ENCODE measurements at regions not wholly inside any gene's neighbourhood (a gene's known extent, or its start where the extent isn't known, plus 50 kb on each side); places are given as distances from the start of the nearest gene placed in this dataset.

DNA sequence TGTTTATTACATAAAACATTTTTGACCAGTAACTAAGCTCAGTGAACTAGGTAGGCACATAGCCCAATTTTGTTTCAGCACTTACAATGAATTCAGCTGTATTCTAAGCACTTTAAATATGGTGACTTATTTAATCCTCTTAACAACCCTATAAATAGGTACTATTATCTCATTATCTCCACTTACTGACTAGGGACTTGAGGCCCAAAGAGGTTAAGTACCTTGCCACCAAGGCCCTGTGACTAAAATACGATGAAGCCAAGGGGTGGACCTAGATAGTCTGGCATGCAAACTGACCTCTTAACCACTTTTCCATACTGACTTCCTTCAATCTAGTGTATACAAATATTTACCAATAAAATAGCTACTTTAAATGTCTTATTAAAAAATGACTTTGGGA, 266.4 kb downstream of the ZNF608 start:
- H3K27ac Mint-ChIP-seq: no peak overlapping the region
- no peaks in the 10 kb centered on the region for H3K9me3 Mint-ChIP-seq
- no peaks in the 10 kb centered on the region for H3K36me3 Mint-ChIP-seq
- no peaks in the 10 kb centered on the region for H3K4me1 Mint-ChIP-seq
- H3K4me3 Mint-ChIP-seq: no peak overlapping the region
- H3K27me3 Mint-ChIP-seq: no peaks in the 10 kb centered on the region

DNA sequence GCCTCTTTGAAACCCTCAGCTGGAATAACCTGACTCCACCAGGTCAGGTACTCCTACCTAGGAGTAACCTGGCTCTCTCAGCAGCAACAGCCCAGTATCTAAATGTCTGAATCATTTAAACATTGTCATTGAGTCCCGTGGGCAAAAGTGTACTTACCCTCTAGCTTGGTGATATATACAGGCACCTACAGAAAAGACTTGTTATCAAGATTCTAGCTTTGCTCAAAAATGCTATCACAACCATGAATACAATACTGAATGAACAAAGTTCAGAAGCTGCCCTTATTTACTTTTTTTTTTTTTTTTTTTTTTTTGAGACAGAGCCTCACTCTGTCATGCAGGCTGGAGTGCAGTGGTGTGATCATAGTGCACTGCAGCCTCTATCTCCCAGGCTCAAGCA, 268.2 kb downstream of the ZNF608 start:
- H3K4me3 Mint-ChIP-seq: no peak overlapping the region
- no peak overlapping the region for H3K27ac Mint-ChIP-seq
- H3K27me3 Mint-ChIP-seq: no peaks in the 10 kb centered on the region
- no peaks in the 10 kb centered on the region for H3K9me3 Mint-ChIP-seq
- no peaks in the 10 kb centered on the region for H3K4me1 Mint-ChIP-seq
- H3K36me3 Mint-ChIP-seq: no peaks in the 10 kb centered on the region

DNA sequence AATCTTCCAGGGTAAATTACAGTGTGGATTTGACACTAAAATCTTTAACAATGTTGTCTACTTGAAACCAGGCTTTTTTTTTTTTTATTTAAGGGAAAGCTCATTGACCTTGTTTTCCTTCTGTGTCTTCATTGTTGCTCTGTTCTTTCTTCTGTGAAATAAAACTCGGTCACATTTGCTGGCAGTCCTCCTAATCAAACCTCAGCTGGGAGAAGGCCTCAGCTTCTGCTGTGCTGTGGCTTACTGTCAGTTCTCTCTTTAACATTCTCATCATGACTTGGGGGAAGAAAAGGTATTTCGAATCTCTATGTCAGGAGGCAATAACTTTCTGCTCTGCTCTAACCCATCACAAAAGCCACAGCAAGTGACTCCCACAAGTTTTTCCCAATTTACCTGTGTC, 268.9 kb downstream of the ZNF608 start:
- Mint-ChIP-seq H3K4me1 (no peaks in the 10 kb centered on the region), H3K36me3 (no peaks in the 10 kb centered on the region), H3K27ac (no peak overlapping the region), H3K27me3 (no peaks in the 10 kb centered on the region), H3K4me3 (no peak overlapping the region), H3K9me3 (no peaks in the 10 kb centered on the region)

DNA sequence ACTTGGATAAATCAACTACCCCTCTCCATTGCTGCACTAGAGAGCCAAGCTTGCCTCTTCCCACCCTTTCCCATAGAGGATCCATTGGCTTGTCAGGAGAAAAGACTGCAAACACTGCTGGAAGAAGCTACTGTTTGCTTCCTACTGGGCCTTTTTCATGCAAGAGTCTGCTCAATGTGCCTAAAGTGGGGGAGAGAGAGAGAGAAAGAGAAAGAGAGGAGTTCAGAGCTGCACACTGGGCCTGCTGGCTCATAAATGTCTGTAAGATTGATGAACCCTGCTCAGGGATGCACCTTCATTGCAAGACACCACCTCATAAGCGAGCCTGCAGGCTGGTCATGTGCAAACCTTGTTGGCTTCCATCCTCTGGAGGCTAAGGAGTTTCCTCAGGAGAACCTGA, 269.4 kb downstream of the ZNF608 start:
- no peak overlapping the region for H3K27ac Mint-ChIP-seq
- H3K36me3 Mint-ChIP-seq: no peaks in the 10 kb centered on the region
- no peaks in the 10 kb centered on the region for H3K27me3 Mint-ChIP-seq

DNA sequence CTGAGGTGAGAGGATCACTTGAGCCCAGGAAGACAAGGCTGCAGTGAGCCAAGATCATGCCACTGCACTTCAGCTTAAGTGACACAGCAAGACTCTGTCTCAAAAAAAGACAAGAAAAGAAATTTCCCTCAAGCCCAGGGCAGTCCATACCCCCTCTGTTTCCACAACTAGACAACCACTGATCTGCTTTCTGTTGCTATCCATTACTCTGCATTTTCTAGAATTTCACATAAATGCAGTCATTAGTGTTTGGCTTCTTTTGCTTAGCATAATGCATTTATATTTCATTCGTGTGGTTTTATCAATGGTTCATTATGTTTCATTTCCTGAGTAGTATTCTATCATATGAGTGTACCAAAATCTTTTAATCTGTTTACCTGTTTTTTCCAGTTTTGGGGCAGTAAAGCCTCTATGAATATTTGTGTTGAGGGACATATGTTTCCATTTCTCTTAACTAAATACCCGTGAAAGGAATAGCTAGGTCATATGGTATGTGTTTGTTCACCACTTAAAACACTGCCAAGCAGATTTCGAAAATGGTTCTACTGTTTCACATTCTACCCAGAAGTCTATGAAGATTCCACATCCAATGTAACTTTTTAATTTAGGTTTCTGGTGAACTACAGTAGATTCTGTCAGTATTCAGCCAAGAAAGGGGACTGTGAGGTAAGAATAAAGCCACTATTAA, 271.8 kb downstream of the ZNF608 start:
- no peaks in the 10 kb centered on the region for H3K36me3 Mint-ChIP-seq
- no peak overlapping the region for H3K27ac Mint-ChIP-seq
- no peaks in the 10 kb centered on the region for H3K4me1 Mint-ChIP-seq
- H3K4me3 Mint-ChIP-seq: no peak overlapping the region
- H3K9me3 Mint-ChIP-seq: no peaks in the 10 kb centered on the region
- no peaks in the 10 kb centered on the region for H3K27me3 Mint-ChIP-seq

More for the DNA sequence above, 269.4 kb downstream of the ZNF608 start:
- H3K9me3 Mint-ChIP-seq: no peaks in the 10 kb centered on the region
- no peak overlapping the region for H3K4me3 Mint-ChIP-seq
- no peaks in the 10 kb centered on the region for H3K4me1 Mint-ChIP-seq

DNA sequence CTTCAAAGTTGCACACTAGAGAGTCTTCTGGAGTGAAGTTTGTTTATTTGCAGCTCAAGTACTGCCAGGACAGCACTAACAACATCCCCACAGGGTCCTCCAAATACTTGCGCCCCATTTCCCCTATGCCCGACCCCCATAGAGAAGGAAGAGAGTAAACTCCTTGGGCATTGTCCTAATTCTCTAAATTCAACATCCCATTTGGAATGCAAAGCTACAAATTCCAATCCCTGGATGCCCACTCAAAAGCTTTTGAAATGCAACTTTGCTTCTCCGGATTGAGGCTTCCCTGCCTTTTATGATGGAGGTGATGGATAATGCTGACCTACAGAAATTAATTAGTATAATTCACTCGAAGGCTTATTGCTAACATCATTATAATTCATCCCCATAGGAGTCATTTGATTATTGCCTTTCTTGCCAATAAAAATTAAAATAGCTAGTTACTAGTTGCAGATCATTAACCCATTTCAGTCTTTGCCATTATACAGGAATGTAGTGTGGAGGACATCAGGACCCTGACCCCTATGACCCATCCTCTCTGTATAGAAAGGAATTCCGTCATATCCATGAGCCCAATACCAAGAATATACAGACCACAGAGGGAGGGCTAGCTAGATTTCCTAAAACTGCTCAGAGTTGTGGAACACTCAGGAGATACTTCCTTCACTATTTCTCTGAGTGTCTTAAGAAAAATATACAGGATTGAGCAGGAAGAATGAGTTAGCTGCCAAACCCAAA, 277.6 kb downstream of the ZNF608 start:
- Mint-ChIP-seq H3K27ac (no peak overlapping the region), H3K9me3 (no peaks in the 10 kb centered on the region), H3K36me3 (no peaks in the 10 kb centered on the region), H3K27me3 (peaks cover 2% of the 10 kb centered on the region), H3K4me1 (no peaks in the 10 kb centered on the region), H3K4me3 (no peak overlapping the region)

DNA sequence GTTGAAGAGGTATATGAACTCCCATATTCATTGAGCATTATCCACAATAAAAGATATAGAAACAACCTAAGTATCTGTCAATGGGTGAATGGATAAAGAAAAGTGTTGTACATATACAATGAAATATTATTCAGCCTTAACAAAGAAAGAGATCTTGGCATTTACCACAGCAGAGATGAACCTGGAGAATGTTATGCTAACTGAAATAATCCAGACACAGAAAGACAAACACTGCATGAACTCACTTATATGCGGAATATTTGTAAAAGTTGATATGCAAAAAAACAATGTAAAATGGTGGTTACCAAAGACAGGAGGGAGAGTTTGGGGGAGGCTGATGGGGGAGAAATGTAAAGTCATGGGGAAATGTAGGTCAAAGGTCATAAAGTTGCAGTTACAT, 278.7 kb downstream of the ZNF608 start:
- Mint-ChIP-seq H3K4me1 (no peaks in the 10 kb centered on the region), H3K27me3 (peaks cover 2% of the 10 kb centered on the region), H3K9me3 (no peaks in the 10 kb centered on the region), H3K36me3 (no peaks in the 10 kb centered on the region), H3K27ac (no peak overlapping the region), H3K4me3 (no peak overlapping the region)

DNA sequence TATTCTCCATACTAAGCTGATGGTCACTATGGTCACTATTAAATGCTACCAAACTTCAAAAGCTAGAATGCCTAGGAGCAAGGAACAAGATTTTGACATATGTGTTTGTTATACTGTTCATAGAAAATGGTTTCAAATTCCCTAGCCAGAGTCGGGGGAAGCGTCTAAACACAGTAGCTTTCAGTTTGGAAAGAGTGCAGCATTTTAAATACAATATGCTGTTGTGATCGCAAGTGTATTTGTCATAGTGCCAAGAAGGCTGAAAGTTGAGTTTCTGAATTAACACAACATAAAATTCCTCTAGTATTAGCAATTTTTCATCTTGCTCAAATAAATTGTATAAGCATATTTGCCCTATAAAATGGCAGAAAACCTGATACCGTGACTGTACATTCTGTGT, 280.4 kb downstream of the ZNF608 start:
- H3K36me3 Mint-ChIP-seq: no peaks in the 10 kb centered on the region
- no peaks in the 10 kb centered on the region for H3K9me3 Mint-ChIP-seq
- peaks cover 2% of the 10 kb centered on the region for H3K27me3 Mint-ChIP-seq
- no peak overlapping the region for H3K4me3 Mint-ChIP-seq
- H3K27ac Mint-ChIP-seq: no peak overlapping the region
- H3K4me1 Mint-ChIP-seq: no peaks in the 10 kb centered on the region

DNA sequence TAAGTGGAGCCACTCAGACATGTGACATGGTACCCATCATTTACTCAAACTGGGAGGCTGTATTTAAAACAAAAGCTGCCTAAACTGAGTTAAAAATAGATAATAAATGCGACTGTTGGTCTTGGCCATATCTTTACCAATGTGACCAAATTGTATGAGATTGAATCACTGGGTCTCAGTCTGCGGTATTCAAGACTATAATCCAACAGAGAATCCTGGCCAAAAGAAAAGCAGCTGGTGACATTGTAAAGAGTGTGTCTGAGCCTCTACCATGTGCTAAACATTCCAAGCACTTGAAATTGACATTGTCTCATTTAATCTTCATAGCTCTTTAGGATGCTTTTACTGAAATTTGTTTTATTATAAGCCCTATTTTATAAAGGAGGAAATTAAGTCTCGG, 282.6 kb downstream of the ZNF608 start:
- Mint-ChIP-seq H3K4me3 (no peak overlapping the region), H3K27me3 (peaks cover 2% of the 10 kb centered on the region), H3K27ac (no peak overlapping the region), H3K4me1 (no peaks in the 10 kb centered on the region), H3K36me3 (no peaks in the 10 kb centered on the region), H3K9me3 (no peaks in the 10 kb centered on the region)

DNA sequence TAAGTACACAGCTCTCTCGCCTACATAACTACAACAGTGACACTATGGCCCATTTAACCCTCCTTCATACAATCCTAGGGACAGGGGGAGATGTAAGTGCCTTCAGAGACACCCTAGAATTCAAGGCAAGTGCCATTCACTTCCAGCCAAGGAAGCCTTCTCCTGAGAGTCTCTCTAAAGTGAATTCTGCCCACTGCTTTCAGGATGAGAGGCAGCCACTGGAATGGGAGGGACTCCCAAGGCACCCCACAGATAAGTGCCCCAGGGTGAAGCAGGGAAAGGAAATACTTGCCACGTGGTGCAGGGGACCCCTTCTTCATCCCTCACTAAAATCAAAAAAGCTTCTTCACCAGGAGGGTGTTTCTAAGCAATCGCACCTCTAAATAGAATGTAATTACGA, 283.7 kb downstream of the ZNF608 start:
- H3K9me3 Mint-ChIP-seq: no peaks in the 10 kb centered on the region
- no peak overlapping the region for H3K4me3 Mint-ChIP-seq
- H3K27ac Mint-ChIP-seq: no peak overlapping the region
- H3K36me3 Mint-ChIP-seq: no peaks in the 10 kb centered on the region
- no peaks in the 10 kb centered on the region for H3K4me1 Mint-ChIP-seq
- H3K27me3 Mint-ChIP-seq: peaks cover 2% of the 10 kb centered on the region

DNA sequence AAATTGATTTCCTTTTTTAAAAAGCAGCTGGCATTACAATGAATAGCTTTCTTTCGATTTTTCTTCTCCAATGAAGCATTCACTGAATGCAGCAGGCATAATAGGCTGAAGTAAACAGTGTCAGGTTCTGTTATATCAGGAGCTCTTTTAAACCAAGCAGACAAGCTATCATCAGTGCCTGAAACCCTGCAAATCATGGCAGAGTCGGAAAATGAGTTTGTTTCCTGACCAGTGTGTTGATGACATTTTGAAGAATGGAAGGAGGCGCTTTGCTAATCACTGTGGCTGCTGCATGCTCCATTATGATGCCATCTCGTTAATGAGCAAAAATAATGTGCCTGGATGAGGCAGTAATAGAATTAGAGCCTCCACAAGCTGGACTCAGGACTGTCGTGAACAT, 284.5 kb downstream of the ZNF608 start:
- peaks cover 2% of the 10 kb centered on the region for H3K27me3 Mint-ChIP-seq
- no peak overlapping the region for H3K4me3 Mint-ChIP-seq
- no peaks in the 10 kb centered on the region for H3K36me3 Mint-ChIP-seq
- no peaks in the 10 kb centered on the region for H3K4me1 Mint-ChIP-seq
- no peak overlapping the region for H3K27ac Mint-ChIP-seq
- no peaks in the 10 kb centered on the region for H3K9me3 Mint-ChIP-seq

DNA sequence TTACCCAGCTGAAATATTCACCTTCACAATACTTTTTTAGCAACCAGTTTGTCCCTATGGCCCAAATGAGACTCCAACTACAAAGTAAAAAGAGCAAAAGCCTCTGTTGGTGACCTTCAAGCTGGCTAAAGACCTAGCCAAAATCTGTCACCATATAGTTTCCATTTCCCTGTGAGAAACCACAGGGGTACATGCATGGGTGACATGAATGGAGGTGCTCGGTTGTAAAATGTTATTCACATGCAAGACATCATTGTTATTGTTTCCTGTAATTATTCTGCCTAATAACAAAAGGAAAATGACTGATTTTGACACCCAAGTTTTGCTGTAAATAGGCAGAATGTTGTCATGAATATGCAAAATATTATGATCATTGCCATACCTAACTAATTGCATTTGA, 285.3 kb downstream of the ZNF608 start:
- Mint-ChIP-seq H3K27me3 (peaks cover 2% of the 10 kb centered on the region), H3K36me3 (no peaks in the 10 kb centered on the region), H3K27ac (no peak overlapping the region), H3K9me3 (no peaks in the 10 kb centered on the region), H3K4me1 (no peaks in the 10 kb centered on the region), H3K4me3 (no peak overlapping the region)

DNA sequence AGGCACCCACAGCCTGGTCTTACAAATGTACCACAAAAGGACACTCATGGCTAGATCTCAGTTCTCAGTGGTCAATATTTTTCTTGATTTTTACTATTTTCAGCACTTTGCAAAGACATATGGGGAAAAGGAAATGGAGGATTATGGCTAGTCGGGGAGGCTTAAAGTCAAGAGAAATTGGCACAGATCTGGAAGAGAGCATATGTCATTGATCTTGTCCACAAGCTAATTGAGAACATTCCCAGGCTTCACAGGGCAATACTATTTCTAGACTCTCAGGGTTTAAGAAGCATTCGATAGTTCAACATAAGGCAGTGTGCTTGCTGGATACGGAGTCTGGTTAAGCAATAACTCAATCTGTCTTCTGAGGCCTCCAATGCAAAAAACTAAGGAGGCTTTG, 285.8 kb downstream of the ZNF608 start:
- Mint-ChIP-seq H3K27me3 (peaks cover 2% of the 10 kb centered on the region), H3K36me3 (no peaks in the 10 kb centered on the region), H3K4me1 (no peaks in the 10 kb centered on the region), H3K27ac (no peak overlapping the region), H3K9me3 (no peaks in the 10 kb centered on the region), H3K4me3 (no peak overlapping the region)

DNA sequence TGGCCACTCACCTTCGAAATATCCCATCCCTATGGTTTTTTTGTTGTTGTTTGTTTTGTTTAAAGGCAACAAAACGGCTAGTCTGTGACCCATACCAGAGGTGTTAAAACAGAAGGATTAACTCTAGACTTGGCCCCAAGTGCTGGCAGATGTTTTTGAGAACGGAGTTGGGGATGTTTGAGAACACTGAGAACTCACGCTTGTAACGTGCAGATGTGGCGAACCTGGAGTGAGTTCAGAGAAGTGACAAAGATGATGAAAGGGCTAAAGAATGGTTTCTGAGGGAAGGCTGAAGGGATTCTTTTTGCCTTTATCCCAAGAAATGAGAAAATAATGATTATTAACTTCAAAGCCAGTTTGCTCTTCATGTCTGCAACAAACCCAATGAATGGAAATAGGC, 286.5 kb downstream of the ZNF608 start:
- Mint-ChIP-seq H3K4me1 (no peaks in the 10 kb centered on the region), H3K4me3 (no peak overlapping the region), H3K36me3 (no peaks in the 10 kb centered on the region), H3K27ac (no peak overlapping the region), H3K9me3 (no peaks in the 10 kb centered on the region), H3K27me3 (no peaks in the 10 kb centered on the region)

DNA sequence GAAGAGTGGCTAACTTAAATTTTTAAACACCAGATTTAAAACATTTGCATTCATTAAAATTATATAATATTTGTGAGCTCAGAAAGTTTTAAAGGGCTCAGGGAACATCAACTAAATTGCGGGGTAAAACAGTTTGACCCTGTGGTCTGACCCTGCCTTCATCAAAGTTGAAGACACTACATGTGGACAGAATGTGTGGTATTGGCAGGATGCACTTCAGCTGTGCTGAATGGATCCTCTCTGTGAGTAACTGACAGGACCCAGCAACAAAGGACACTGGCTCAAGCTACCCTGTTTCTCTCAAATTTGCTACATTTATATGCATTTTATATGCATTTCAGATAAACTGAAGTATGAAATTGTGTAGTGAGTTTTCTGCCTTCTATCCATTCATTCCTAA, 288.5 kb downstream of the ZNF608 start:
- no peak overlapping the region for H3K27ac Mint-ChIP-seq
- H3K9me3 Mint-ChIP-seq: no peaks in the 10 kb centered on the region
- H3K27me3 Mint-ChIP-seq: no peaks in the 10 kb centered on the region
- H3K4me1 Mint-ChIP-seq: no peaks in the 10 kb centered on the region
- H3K4me3 Mint-ChIP-seq: no peak overlapping the region
- H3K36me3 Mint-ChIP-seq: no peaks in the 10 kb centered on the region

DNA sequence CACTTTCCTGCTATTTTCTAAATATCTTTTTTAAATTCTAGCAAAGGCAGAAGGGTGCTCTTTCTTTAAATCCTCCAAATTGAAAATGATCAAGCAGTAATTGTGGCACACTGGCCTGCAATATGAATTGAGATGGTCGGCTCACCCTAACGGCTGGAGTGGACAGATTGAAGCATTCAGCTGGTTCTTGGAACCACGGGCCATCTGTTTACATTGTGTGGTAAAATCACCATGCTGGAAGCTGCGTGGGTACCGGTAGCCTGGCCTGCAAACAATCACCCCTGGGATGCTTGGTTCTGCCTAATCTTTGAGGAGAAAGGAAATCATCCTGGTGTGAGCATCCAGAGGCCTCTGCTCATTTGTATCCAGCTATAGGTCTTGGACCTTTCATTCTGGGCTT, 289.3 kb downstream of the ZNF608 start:
- Mint-ChIP-seq H3K27me3 (no peaks in the 10 kb centered on the region), H3K9me3 (no peaks in the 10 kb centered on the region), H3K4me1 (no peaks in the 10 kb centered on the region), H3K27ac (no peak overlapping the region), H3K36me3 (no peaks in the 10 kb centered on the region), H3K4me3 (no peak overlapping the region)

DNA sequence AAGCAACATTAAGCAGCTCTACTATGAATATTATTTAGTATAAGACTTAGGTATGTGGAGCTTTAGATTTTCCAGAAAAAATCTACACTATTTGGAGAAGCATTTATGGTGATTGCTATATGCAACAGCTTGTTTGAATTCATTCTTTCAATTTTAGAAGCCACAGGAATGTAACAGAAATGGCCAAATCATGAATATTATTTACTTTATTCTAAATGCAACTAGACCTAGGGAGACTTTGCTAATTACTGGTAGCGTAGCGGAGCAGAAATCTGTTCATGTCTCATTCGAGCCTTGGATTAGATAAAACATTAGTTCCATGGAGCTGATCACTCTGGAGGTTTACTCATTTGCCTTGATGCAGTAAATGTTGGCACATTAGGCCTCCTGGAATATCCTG, 290.2 kb downstream of the ZNF608 start:
- H3K4me1 Mint-ChIP-seq: no peaks in the 10 kb centered on the region
- H3K4me3 Mint-ChIP-seq: no peak overlapping the region
- H3K36me3 Mint-ChIP-seq: no peaks in the 10 kb centered on the region
- H3K27ac Mint-ChIP-seq: no peak overlapping the region
- no peaks in the 10 kb centered on the region for H3K9me3 Mint-ChIP-seq
- H3K27me3 Mint-ChIP-seq: no peaks in the 10 kb centered on the region

All from activated naive CD4-positive, alpha-beta T cell treated with anti-CD3 and anti-CD28 coated beads, Interleukin-2, amount 50 U/mL, for 24 hours (primary cell).